ENCODE measurements at regions not wholly inside any gene's neighbourhood (a gene's known extent, or its start where the extent isn't known, plus 50 kb on each side); places are given as distances from the start of the nearest gene placed in this dataset.

DNA sequence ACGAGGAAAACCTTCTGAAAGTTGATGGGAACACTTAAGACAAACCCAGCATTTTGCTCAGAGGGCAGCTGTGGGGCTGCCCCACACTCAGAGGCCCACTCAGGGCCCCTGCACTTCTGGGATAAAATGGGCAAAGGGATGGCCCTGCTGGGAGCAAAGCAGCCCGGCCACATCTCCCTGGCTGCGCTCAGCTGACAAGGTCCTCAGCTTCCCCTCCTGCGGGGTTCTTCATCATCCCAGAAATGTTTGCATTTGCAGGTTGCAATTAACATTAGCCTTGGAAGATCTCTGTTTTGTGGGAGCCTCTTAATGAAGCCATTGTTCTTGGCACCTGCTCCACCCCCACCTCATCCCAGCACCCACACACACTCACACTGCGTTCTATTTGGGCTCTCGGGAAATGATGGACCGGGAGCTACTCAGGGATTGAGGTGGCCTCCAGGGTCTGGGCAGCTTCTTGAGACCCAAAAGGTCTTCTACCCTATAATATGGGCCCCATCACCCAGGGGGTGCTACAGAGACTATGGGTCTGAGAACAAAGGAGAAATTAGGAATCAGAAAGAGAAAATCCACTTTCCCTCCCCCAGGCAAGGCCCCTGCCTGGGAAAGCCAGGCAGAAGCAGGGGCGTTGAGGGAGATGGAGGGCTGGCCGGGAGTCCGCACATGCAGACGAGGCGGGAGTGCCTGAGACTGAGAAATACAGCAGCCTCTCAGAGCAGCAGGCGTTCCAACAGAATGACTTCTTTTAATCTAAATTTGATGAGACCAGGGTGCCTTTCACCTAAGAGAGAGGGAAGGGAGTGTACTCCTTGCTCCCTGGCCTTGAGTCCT is 53.7 kb upstream of the RPL38 start (continued):
- no peak for TF ChIP-seq USF1 (CRISPR knock-in tag; IDR thresholded peaks at IDR 0.05)
- no peak for TF ChIP-seq ZNF423 (CRISPR knock-in tag; IDR thresholded peaks at IDR 0.05)
- TF ChIP-seq SP1 (CRISPR knock-in tag; conservative IDR thresholded peaks at IDR 0.05): no peak
- no peak for TF ChIP-seq ZNF121 (CRISPR knock-in tag; IDR thresholded peaks at IDR 0.05)
- no peak for TF ChIP-seq NR1H2 (CRISPR knock-in tag; IDR thresholded peaks at IDR 0.05)
- no peak for TF ChIP-seq ZNF425 (CRISPR knock-in tag; conservative IDR thresholded peaks at IDR 0.05)

- ChIA-PET CTCF (interaction anchor here (0.6 to 1.8 kb wide), 4 partner anchors 15 to 198 kb away, joined by 3 to 7 read pairs (median 4); no protein-coding TSS in a partner anchor), POLR2A (no interaction called here)
- Mint-ChIP-seq H3K4me3 (no peak overlapping the region), H3K27ac (no peak overlapping the region), H3K4me1 (peaks cover 20% of the 10 kb centered on the region), H3K27me3 (ENCODE audit: low read depth) (no peaks in the 10 kb centered on the region; the same call in 1 of the 2 replicates), H3K9me3 (0 out of 2 replicates have a peak, but pooled peaks cover 3% of the 10 kb centered on the region), H3K36me3 (no peaks in the 10 kb centered on the region)
- no peak for TF ChIP-seq ZBTB21 (CRISPR knock-in tag; IDR thresholded peaks at IDR 0.05; ENCODE audit: borderline replicate concordance)
- TF ChIP-seq, protein P1, sequence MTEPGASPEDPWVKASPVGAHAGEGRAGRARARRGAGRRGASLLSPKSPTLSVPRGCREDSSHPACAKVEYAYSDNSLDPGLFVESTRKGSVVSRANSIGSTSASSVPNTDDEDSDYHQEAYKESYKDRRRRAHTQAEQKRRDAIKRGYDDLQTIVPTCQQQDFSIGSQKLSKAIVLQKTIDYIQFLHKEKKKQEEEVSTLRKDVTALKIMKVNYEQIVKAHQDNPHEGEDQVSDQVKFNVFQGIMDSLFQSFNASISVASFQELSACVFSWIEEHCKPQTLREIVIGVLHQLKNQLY (CRISPR knock-in tag; IDR thresholded peaks at IDR 0.05): no peak
- no peak for TF ChIP-seq ZNF532 (CRISPR knock-in tag; IDR thresholded peaks at IDR 0.05; ENCODE audit: borderline replicate concordance)
- TF ChIP-seq ETV6 (CRISPR knock-in tag; IDR thresholded peaks at IDR 0.05): no peak
- TF ChIP-seq, protein P2, sequence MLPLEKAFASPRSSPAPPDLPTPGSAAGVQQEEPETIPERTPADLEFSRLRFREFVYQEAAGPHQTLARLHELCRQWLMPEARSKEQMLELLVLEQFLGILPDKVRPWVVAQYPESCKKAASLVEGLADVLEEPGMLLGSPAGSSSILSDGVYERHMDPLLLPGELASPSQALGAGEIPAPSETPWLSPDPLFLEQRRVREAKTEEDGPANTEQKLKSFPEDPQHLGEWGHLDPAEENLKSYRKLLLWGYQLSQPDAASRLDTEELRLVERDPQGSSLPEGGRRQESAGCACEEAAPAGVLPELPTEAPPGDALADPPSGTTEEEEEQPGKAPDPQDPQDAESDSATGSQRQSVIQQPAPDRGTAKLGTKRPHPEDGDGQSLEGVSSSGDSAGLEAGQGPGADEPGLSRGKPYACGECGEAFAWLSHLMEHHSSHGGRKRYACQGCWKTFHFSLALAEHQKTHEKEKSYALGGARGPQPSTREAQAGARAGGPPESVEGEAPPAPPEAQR (CRISPR knock-in tag; IDR thresholded peaks at IDR 0.05): no peak
- TF ChIP-seq, protein P3, sequence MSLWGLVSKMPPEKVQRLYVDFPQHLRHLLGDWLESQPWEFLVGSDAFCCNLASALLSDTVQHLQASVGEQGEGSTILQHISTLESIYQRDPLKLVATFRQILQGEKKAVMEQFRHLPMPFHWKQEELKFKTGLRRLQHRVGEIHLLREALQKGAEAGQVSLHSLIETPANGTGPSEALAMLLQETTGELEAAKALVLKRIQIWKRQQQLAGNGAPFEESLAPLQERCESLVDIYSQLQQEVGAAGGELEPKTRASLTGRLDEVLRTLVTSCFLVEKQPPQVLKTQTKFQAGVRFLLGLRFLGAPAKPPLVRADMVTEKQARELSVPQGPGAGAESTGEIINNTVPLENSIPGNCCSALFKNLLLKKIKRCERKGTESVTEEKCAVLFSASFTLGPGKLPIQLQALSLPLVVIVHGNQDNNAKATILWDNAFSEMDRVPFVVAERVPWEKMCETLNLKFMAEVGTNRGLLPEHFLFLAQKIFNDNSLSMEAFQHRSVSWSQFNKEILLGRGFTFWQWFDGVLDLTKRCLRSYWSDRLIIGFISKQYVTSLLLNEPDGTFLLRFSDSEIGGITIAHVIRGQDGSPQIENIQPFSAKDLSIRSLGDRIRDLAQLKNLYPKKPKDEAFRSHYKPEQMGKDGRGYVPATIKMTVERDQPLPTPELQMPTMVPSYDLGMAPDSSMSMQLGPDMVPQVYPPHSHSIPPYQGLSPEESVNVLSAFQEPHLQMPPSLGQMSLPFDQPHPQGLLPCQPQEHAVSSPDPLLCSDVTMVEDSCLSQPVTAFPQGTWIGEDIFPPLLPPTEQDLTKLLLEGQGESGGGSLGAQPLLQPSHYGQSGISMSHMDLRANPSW (CRISPR knock-in tag; conservative IDR thresholded peaks at IDR 0.05; ENCODE audit: low read depth): no peak
- TF ChIP-seq, protein P4, sequence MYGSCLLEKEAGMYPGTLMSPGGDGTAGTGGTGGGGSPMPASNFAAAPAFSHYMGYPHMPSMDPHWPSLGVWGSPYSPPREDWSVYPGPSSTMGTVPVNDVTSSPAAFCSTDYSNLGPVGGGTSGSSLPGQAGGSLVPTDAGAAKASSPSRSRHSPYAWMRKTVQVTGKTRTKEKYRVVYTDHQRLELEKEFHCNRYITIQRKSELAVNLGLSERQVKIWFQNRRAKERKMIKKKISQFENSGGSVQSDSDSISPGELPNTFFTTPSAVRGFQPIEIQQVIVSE (CRISPR knock-in tag; IDR thresholded peaks at IDR 0.05; ENCODE audit: borderline replicate concordance): no peak
- TF ChIP-seq ZNF219 (CRISPR knock-in tag; IDR thresholded peaks at IDR 0.05; ENCODE audit: borderline replicate concordance): no peak
- no peak for TF ChIP-seq E2F4 (CRISPR knock-in tag; IDR thresholded peaks at IDR 0.05; ENCODE audit: borderline replicate concordance, low read depth)
- ATAC-seq (no peak), DNase-seq (ENCODE audit: low spot score) (no peak)
These were observed 53.0 kb upstream of the RPL38 start for GRCh38 chr17:74150428-74151025.
